Neural cell (in vitro differentiated cells): ENCODE measurements at regions not wholly inside any gene's neighbourhood (a gene's known extent, or its start where the extent isn't known, plus 50 kb on each side); places are given as distances from the start of the nearest gene placed in this dataset.

ENCODE experiments used
- H2AFZ ChIP-seq: fragments of 200-600, 300-800 bp; sonication (generic), shearing (Covaris generic); 2 replicates; pipeline ENCODE4 v1.6.0; 2014; ENCODE audit warnings: low read depth, mild to moderate bottlenecking, antibody characterized with exemption, low read length, moderate library complexity
- H3F3A ChIP-seq: fragments of 200-600 bp; shearing (Covaris generic); 2 replicates; pipeline ENCODE4 v1.6.1; 2016; ENCODE audit warnings: mild to moderate bottlenecking, moderate library complexity, mixed read lengths, antibody characterized with exemption, low read length; ENCODE audit not compliant: insufficient read depth, poor library complexity, severe bottlenecking
- H3K27ac ChIP-seq: fragments of 200-600, 300-800 bp; sonication (generic), shearing (Covaris generic); 2 replicates; pipeline ENCODE4 v1.5.1; 2014; ENCODE audit warnings: mild to moderate bottlenecking, low read length, moderate library complexity
- H3K27me3 ChIP-seq: fragments of 300-800, 200-600 bp; sonication (generic), shearing (Covaris generic); 2 replicates; pipeline ENCODE4 v1.6.0; 2014; ENCODE audit warnings: mild to moderate bottlenecking, low read depth, low read length, moderate library complexity; ENCODE audit not compliant: insufficient read depth
- H3K36me3 ChIP-seq: fragments of 300-800, 200-600 bp; sonication (generic), shearing (Covaris generic); 2 replicates; pipeline ENCODE4 v1.5.1; 2014; ENCODE audit warnings: mild to moderate bottlenecking, antibody characterized with exemption, low read length, moderate library complexity; ENCODE audit not compliant: insufficient read depth
- H3K4me2 ChIP-seq: fragments of 300-800, 200-600 bp; sonication (generic), shearing (Covaris generic); 2 replicates; pipeline ENCODE4 v1.6.0; 2014; ENCODE audit warnings: mild to moderate bottlenecking, low read length
- H3K4me3 ChIP-seq: fragments of 300-800, 200-600 bp; sonication (generic), shearing (Covaris generic); 2 replicates; pipeline ENCODE4 v1.5.1; 2014; ENCODE audit warnings: mild to moderate bottlenecking, low read length, moderate library complexity
- H3K79me2 ChIP-seq: fragments of 200-600 bp; shearing (Covaris generic); replicated peaks from 2 replicates; pipeline ENCODE4 v1.6.0; 2014; ENCODE audit warnings: mild to moderate bottlenecking, low read length, moderate library complexity; ENCODE audit not compliant: insufficient read depth
- H3K9ac ChIP-seq: fragments of 300-800, 200-600 bp; sonication (generic), shearing (Covaris generic); 2 replicates; pipeline ENCODE4 v1.6.1; 2016; ENCODE audit warnings: mild to moderate bottlenecking, low read length, mixed read lengths
- H3K9me2 ChIP-seq: fragments of 200-600 bp; shearing (Covaris generic); 2 replicates; pipeline ENCODE4 v1.6.1; 2016; ENCODE audit warnings: mild to moderate bottlenecking, low read length, mixed read lengths; ENCODE audit not compliant: insufficient read depth
- H3K9me3 ChIP-seq: fragments of 200-600, 300-800 bp; sonication (generic), shearing (Covaris generic); 2 replicates; pipeline ENCODE4 v1.6.1; 2016; ENCODE audit warnings: mild to moderate bottlenecking, mixed run types, low read length, moderate library complexity, mixed read lengths
- H4K20me1 ChIP-seq: fragments of 200-600 bp; shearing (Covaris generic); 2 replicates; pipeline ENCODE4 v1.6.1; 2016; ENCODE audit warnings: mild to moderate bottlenecking, mixed run types; ENCODE audit not compliant: insufficient read depth
- CTCF ChIP-seq: fragments of 450-650 bp; IDR thresholded peaks from 2 replicates; pipeline ENCODE4 v1.5.1; 2014; ENCODE audit warnings: antibody characterized with exemption, mild to moderate bottlenecking, moderate library complexity; ENCODE audit not compliant: poor library complexity, severe bottlenecking
- EP300 ChIP-seq: fragments of 450-650 bp; conservative IDR thresholded peaks from 2 replicates; pipeline ENCODE4 v1.6.1; 2014; ENCODE audit warnings: antibody characterized with exemption, mild to moderate bottlenecking, moderate library complexity; ENCODE audit not compliant: poor library complexity, severe bottlenecking
- EZH2 ChIP-seq: fragments of 200-600, 300-800 bp; shearing (Covaris generic), sonication (generic); IDR thresholded peaks from 2 replicates; pipeline ENCODE4 v1.6.1; 2014; ENCODE audit warnings: antibody characterized with exemption, low read length, borderline replicate concordance, mild to moderate bottlenecking; ENCODE audit not compliant: insufficient read depth, poor library complexity, severe bottlenecking
- MXI1 ChIP-seq: fragments of 450-650 bp; conservative IDR thresholded peaks from 2 replicates; pipeline ENCODE4 v1.6.1; 2014; ENCODE audit warnings: antibody characterized with exemption, mild to moderate bottlenecking; ENCODE audit not compliant: poor library complexity, severe bottlenecking
- POLR2AphosphoS5 ChIP-seq: IDR thresholded peaks from 2 replicates; pipeline ENCODE4 v1.6.1; 2012
- RAD21 ChIP-seq: fragments of 450-650 bp; conservative IDR thresholded peaks from 2 replicates; pipeline ENCODE4 v1.6.1; 2014; ENCODE audit warnings: antibody characterized with exemption, mild to moderate bottlenecking, moderate library complexity
- SMC3 ChIP-seq: fragments of 450-650 bp; conservative IDR thresholded peaks from 2 replicates; pipeline ENCODE4 v1.6.1; 2014; ENCODE audit warnings: antibody characterized with exemption, mild to moderate bottlenecking, moderate library complexity; ENCODE audit not compliant: poor library complexity
- TAF1 ChIP-seq: IDR thresholded peaks from 2 replicates; pipeline ENCODE4 v1.6.1; 2012; ENCODE audit warnings: low read depth
- TF ChIP-seq, protein P1 (sequence below): IDR thresholded peaks from 2 replicates; pipeline ENCODE4 v1.6.1; 2012; ENCODE audit warnings: borderline replicate concordance

- H3K9me2 ChIP-seq = no peaks in the 10 kb centered on the region
These were observed 1151.2 kb downstream of the PDHA2 start for GRCh38 chr4:96991083-96991482.

DNA sequence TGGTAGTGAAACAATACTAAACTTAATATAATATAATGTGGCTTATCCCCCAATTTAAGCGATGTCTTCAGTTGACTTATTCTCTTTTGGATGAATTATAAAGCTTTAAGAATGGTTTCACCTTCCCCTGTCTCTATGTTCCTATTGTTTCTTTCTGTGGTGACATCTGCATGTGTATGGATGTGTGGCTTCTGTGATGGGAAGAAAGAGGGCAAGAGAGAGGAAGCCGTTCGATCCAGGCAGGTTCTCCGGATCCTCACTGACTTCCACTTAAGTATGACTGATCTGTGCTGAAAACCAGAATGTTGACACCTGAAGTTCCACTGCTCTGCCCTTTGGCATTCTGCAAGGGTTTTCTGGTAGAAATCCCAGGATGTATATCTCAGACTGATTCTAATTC lies 1150.8 kb downstream of the STPG2 start:
- Histone ChIP-seq H3K4me2 (no peak overlapping the region), H4K20me1 (no peaks in the 10 kb centered on the region), H3K9me2 (no peaks in the 10 kb centered on the region), H3K4me3 (no peak overlapping the region), H3K27me3 (no peaks in the 10 kb centered on the region), H3K9me3 (no peaks in the 10 kb centered on the region), H3K9ac (no peak overlapping the region), H3K36me3 (no peaks in the 10 kb centered on the region), H3K27ac (no peak overlapping the region), H2AFZ (no peak overlapping the region), H3F3A (no peaks in the 10 kb centered on the region), H3K79me2 (no peaks in the 10 kb centered on the region)
- TF ChIP-seq SMC3 (no peak), RAD21 (no peak), MXI1 (no peak)

More at GRCh38 chr4:96991083-96991482, 1151.2 kb downstream of the PDHA2 start:
- no peaks in the 10 kb centered on the region for H3K27me3 ChIP-seq
- no peaks in the 10 kb centered on the region for H3K79me2 ChIP-seq
- no peak overlapping the region for H3K9ac ChIP-seq
- no peaks in the 10 kb centered on the region for H3K9me3 ChIP-seq
- H3F3A ChIP-seq = no peaks in the 10 kb centered on the region
- no peaks in the 10 kb centered on the region for H4K20me1 ChIP-seq
- no peak for TF ChIP-seq MXI1
- no peak for TF ChIP-seq SMC3
- no peak for TF ChIP-seq POLR2AphosphoS5
- no peak for TF ChIP-seq EZH2
- TF ChIP-seq TAF1 = no peak
- TF ChIP-seq, protein P1, sequence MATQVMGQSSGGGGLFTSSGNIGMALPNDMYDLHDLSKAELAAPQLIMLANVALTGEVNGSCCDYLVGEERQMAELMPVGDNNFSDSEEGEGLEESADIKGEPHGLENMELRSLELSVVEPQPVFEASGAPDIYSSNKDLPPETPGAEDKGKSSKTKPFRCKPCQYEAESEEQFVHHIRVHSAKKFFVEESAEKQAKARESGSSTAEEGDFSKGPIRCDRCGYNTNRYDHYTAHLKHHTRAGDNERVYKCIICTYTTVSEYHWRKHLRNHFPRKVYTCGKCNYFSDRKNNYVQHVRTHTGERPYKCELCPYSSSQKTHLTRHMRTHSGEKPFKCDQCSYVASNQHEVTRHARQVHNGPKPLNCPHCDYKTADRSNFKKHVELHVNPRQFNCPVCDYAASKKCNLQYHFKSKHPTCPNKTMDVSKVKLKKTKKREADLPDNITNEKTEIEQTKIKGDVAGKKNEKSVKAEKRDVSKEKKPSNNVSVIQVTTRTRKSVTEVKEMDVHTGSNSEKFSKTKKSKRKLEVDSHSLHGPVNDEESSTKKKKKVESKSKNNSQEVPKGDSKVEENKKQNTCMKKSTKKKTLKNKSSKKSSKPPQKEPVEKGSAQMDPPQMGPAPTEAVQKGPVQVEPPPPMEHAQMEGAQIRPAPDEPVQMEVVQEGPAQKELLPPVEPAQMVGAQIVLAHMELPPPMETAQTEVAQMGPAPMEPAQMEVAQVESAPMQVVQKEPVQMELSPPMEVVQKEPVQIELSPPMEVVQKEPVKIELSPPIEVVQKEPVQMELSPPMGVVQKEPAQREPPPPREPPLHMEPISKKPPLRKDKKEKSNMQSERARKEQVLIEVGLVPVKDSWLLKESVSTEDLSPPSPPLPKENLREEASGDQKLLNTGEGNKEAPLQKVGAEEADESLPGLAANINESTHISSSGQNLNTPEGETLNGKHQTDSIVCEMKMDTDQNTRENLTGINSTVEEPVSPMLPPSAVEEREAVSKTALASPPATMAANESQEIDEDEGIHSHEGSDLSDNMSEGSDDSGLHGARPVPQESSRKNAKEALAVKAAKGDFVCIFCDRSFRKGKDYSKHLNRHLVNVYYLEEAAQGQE = no peak
- no peak for TF ChIP-seq EP300
- no peak for TF ChIP-seq RAD21
- no peak for TF ChIP-seq CTCF
- H3K27ac ChIP-seq = no peak overlapping the region
- H2AFZ ChIP-seq = no peak overlapping the region
- H3K36me3 ChIP-seq = no peaks in the 10 kb centered on the region
- no peak overlapping the region for H3K4me3 ChIP-seq
- no peak overlapping the region for H3K4me2 ChIP-seq

DNA sequence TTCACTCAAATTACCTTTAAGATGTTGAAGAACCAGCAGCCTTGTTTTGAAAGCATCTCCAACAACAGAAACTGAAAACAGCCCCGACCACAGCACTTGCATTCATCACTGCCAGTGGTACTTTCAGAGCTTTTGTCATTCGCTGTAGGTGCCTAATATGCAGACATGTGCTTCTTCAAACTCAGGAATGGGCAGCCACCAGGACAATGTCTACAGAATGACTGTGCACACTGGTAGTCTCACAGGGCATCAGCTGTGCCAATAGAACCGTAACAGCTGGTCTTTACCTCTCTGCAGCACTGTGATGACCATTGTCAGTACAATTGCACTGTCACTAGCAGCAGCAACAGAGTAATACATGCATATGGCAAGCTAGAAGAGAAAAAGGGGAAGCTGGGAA lies 1149.7 kb downstream of the STPG2 start:
- H3K4me3 ChIP-seq = no peak overlapping the region
- no peak overlapping the region for H3K27ac ChIP-seq
- TF ChIP-seq, protein P1 = no peak
- no peak for TF ChIP-seq SMC3
- TF ChIP-seq EP300 = no peak
- TF ChIP-seq POLR2AphosphoS5 = no peak
- no peak for TF ChIP-seq CTCF
- no peak for TF ChIP-seq EZH2
- no peak overlapping the region for H3K4me2 ChIP-seq
- H3K79me2 ChIP-seq = no peaks in the 10 kb centered on the region
- H3K9ac ChIP-seq = no peak overlapping the region
- no peaks in the 10 kb centered on the region for H4K20me1 ChIP-seq
- H3K9me3 ChIP-seq = no peaks in the 10 kb centered on the region
- H3K27me3 ChIP-seq = no peaks in the 10 kb centered on the region
- no peaks in the 10 kb centered on the region for H3K9me2 ChIP-seq
- H3F3A ChIP-seq = no peaks in the 10 kb centered on the region
- H2AFZ ChIP-seq = no peak overlapping the region
- H3K36me3 ChIP-seq = no peaks in the 10 kb centered on the region
